GM19438 (cell line): ENCODE measurements at regions not wholly inside any gene's neighbourhood (a gene's known extent, or its start where the extent isn't known, plus 50 kb on each side); places are given as distances from the start of the nearest gene placed in this dataset.

ENCODE experiments used
- ATAC-seq: cut with Tn5 transposase; IDR thresholded peaks from one replicate; pipeline ENCODE4 v1.9.1; 2021; ENCODE audit warnings: low read depth; ENCODE audit not compliant: unreplicated experiment

DNA sequence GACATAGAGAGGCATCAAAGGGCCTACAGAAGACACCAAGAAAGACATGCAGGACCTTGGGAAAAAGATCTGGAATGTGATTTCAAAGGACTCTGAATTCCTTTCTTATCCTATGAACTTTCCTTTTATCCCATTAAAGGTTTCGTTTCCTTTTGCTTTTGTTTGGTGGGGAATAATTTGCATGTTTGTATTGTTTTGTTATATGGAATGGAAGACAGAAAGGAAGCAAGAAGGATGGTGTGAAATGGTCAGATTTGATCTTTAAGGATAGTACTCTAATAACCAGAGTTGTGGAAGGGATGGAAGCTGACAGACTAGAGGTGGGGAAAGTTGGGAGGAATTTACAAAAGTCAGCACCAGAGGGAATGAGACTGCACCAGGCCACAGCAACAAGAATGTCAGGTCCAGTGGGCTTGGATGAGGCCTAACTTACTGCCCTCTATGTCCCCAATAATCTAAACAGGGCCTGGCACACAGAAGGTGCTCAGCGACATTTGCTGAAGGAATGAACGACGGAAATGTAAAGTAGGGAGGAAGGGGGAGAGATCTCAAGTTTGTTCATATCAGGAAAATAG, 173.7 kb downstream of the FOXA2 start:
- no peak for ATAC-seq

DNA sequence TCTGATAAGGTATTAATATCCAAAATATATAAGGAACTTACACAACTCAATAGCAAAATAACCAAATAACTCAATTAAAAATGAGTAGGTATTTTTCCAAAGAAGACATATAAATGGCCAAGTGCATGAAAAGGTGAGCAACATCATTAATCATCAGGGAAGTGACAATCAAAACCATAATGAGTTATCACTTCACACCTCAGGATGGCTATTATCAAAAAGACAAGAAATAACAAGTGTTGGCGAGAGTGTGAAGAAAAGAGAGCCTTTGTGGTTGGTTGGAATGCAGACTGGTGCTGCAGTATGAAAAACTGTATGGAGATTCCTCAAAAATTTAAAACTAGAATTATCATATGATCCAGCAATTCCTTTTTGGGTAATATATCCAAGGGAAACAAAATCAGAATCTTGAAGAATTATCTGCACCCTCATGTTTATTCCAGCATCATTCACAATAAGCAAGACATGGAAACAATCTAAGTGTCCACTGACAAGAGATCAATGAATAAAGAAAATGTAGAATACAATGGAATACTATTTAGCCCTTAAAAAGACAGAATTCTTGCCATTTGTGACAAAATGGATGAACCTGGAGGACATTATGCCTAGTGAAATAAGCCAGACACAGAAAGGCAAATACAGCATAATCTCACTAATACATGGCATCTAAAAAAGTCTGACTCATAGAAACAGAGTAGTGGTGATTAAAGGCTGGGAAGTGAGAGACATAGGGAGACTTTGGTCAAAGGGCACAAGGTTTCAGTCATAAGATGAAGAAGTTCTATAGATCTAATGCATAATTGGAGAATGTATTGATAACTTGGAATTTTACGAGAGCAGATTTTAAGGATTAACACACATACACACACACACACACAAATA, 175.6 kb downstream of the FOXA2 start:
- ATAC-seq: no peak

DNA sequence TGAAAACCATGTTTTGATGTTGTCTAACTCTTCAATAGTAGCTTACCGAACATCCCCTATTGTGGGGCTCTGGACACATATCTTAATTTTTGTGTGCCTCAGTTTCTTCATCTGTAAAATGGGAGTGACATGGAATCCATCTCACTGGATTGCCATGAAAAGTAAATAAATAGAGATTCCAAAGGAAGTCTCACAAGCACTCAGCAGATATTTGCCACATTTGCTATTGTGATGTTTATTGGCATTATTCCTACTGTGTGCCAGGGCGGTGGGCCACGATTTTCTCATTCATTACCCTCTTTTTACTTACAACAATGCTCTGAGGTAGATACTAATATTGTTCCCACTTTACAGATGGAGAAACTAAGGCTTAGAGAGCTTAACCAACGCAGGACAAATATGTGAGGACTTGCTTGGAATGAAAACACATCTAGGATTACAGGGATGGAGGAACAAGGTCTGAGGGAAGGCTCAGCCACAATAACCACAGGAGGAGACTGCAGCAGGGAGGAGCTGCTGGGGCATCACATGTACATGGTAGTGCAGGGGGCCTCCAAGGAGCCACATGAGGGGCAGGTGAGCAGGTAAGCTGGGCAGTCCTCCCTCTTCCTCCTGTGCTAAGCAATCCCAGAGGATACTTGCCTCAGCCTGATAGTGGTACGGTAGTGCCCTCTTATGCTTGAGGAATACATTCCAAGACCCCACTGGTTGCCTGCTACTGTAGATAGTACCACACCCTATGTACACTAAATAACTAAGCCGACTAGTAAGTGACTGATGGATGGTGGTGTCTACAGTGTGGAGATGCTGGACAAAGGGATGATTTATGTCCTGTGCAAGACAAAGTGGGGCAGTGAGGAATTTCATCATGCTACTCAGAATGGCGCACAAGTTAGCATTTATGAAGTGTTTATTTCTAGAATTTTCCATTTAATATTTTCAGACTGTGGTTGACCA, 176.9 kb downstream of the FOXA2 start:
- ATAC-seq: no peak

DNA sequence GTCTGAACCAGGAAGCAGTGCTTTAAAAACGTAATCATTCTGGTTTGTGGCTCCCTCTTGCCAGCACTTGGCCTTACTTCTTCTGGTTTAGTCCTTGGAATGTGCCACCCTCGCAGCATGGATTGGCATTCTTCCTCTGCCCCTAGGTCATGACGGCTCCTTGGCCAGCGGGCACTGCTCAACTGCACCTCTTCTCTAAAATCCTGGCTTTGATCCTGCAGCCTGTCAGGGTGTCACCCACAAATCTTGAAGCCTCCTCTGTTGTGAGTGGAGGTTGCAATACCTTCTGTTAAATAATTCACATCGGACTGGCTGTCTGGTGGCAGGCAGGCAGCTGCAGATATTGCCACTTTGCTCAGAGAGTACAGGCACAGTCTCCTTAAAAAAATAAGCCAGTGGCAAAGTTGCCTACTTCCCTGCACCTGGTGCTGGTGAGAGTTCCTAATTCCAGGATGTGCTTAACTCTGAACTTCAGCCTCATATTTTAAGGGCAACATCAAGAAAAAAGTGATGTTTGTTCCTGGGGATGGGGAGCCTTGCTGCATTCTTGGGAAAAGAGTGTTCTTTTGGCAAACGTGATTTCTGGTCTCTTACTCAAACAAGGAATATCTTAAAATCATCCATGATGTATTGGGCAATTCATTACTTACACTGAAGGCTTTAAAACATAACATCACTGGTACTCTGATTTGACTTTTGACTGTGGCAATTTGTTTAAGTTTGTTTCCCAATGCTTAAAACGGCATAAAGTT, 179.8 kb downstream of the FOXA2 start:
- ATAC-seq: no peak

DNA sequence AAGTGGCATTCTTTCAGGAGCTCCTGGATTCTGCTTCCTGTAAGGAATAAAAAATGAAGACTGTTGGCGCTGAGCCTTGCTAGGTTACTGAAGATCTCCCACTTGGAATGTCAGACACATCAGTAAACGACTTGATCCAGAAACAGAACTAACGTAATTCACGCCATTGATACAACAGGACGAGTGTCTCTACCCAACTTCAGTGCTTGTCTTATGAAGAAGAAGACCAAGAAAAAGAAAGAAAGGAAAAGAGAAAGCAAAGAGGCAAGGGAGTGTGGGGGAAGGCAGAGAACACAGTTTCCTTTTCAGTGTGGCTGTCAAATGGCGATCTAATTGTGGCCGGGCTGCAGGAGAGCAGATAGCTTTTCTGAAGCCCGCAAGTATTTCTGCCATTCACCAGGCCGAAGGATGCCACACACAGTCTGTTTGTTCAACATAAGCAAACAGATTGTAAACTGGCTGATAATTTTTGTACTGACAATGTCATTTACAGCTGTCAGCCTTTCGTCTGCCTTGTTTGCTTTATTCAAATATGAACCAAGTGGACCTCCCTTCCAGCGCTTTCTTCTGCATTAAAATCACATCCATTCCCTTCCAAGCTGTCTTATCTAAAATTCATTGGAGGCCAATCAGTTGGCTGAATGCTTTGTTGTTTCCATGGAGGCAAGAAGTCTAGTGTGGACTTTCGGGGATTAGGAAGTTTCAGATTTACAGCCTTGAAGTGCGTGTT, 180.6 kb downstream of the FOXA2 start:
- no peak for ATAC-seq

DNA sequence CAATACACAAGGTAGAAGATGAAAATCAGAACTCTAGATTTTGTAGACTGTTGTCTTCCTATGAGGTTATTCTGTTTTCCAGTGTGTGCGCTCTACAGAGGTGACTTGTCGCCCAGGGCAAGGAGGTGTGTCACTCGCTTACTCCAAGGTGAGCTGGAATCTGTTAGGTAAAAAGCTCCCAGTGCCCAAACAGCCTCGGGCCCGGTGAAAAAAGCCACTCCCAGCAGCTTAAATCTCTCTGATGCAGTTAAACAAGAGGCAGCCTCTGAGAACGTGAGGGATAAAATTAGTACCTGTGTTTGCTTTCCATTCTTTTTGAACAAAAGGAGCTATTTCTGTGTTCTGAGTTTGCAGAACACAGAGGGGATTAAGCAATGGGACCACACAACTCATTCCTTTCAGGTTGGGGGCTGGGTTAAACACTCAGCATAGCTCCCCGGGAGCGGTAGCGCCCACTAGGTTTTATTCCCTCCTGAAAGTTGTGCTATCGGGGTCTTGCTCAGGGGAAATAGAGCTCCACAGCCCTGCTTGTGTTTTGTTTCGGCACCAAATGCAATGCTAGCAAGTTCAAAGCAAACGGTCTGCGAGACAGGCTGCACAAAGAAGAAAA, 181.2 kb downstream of the FOXA2 start:
- ATAC-seq: no peak

DNA sequence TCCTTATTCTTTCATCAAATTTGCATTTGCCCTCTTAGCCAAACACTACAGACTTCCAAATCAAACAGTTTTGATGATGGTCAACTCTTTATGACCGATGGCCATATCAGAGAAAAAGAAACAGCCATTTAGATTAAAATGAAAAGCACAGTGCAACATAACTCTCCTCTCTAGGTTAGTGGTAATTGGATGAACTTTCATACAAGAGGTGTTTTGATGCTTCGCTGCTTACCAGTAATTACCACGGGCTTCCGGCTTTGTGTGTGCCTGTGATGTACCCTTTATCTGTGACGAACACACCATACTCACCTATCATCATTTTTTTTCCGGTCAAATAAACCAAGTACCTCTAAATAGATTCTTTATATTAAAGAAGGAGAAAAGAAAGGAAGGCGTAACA, 181.8 kb downstream of the FOXA2 start:
- no peak for ATAC-seq

DNA sequence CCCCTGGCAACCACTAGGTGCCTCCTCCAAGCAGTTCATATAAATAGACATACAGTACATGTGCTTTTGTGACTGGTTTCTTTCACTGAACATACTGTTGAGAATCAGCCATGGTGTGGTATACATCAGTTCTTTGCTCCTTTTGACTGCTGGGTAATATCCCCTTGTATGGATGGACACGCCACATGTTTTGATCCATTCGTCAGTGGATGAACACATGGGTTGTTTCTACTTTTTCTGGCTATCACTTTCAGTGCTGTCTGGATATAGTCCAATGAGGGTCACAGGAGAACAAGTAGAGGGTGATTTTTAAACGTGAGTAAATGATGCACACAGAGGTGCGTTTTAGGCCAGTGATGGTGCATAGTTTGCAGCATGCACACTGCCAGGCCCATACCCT, 183.9 kb downstream of the FOXA2 start:
- ATAC-seq: no peak

DNA sequence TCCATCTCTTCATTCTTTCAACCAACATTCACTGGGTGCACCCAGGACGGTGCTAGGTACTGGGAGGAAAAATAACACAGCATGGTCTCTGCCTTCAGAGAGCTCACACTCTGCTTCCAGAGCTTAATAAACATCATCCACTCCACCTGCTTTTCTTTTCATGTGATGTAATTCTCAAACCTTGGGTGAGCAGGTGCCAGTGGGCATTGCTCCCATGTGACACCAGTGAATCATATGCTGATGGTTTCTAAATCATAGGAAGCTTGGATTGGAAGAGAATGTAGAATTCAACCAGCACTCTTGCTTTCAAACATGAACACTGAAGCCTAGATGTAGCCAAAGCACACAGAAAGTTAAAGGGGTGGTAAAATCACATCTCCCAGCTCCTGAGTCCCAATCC, 189.8 kb downstream of the FOXA2 start:
- ATAC-seq: no peak

DNA sequence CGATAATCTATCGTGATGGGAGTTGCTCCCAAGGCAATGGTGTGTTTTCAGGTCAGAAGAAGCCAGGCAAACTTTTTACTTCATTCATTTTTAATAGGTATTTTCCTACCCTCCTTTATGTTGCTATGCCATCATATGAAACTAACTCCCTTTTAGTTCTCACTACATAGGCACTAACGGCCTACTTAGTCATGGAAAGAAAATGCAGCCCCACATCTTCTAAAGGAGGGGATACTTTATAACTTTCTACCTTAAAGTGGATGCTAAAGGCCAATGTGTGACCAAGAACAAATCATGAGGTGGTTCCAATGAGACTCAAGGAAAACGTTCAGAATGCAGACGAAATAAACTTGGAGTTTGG, 193.8 kb downstream of the FOXA2 start:
- ATAC-seq: no peak

DNA sequence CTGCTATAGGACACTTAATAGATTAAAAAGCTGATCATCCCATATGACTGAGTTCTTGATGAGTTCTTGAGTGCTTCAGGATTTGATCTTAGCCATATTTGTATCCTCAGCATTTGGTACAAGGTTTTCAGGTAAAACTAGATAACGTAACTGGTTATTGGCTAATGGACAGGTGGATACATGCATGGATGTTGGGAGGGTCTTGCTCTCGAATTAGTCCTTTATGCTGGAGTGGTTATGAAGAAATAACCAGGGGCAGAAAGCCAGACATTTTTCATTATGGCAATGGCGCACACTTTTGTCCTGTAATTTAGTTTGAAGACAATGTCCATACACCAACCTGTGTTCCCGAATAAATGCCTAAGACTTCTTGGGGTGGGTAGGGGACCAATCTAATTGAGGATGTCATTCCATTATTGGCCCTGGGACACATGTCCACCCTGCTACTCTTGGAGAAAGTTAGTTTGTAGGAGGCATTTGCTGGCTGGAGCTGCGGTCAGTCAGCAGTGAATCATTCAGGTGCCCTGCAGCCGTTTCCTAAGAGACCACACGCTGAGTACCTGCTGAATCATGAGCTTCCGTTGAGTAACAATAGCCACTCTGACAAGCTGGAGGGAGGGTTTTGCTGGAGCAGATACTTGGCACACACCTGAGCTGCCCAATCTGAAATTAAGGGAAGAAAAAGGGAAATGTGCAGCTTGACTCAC, 194.4 kb downstream of the FOXA2 start:
- no peak for ATAC-seq

DNA sequence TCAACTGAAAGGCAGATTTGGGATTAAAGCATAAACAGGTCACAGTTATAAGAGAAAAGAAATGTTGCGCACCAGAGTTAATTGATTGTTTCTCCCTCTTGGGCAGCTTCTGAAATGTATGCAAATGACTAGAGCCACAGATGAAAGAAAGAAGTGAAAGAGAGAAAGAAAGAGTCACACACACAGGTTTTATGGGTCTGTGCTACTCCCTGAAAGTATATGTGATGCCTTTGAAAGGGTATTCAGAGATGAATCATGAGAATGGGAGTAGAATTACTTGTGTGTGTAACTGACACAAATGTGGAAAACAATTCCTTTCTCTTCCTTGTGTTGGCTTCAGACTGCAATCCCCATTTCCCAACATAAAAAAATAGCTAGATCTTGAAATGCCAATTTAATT, 196.9 kb downstream of the FOXA2 start:
- ATAC-seq: no peak

DNA sequence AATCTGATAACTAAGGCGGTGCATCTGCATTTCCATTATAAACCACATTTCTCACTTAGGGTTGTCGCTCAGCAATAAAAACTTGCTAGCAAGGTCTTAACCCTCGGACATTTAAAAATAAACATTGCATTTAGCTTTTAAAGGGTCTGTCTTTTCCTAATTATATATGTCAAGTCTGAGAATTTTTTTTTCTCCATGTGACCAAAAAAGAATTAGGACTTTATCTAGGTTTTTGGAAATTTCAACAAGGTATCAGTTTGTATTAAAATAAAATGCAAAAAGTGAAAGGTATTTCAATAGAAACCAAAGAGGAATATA, 198.1 kb downstream of the FOXA2 start:
- no peak for ATAC-seq

DNA sequence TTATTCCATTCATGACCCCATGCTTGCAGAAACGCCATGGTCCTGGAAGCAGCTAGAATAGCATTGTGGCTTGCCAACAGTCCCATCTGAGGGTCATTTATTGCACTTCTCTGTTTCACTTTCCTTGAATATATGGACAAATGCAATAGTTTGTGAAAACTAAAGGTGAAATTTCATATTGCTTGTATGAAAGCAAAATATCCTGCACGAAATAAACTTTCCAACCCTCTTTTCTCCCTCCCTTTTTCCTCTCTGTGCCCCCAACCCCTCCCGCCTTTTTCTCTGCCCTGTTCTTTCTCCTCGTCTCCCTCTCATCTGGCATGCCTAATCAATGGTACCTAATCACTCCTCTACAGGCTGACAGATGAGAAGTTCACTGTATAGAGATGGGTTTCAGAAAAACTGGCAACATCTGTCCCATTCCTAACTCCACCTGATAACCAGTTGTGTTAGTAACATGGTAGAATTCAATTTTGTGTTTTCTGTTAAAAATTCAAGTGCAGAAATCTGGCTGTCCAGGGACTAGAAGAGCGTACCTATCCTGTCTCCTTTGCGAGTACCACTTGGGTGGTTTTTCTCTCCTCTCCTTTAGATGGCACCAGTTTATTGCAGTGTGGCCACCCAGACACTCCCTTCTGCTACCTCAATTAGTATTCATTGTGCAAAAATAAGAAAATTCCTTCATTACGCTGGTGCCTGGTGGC, 198.6 kb downstream of the FOXA2 start:
- no peak for ATAC-seq

DNA sequence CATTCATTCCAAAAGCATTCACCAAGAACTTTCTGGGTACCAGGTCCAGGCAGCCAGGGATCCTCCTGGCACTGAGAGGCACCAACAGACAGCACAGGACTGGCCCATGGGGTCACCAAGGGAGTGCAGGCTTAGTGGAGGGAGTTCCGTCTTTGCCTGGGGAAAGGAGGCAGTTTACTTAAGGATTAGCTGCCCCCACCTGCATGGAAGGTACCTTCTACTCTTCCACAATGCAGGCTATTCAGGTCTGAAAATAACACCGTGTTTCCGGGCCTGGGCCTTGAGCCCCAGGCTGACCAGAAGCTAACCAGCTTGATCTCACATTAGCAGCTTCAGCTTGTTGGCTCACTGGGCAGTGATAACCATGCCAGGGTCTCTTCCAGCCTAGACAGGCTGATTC, 199.4 kb downstream of the FOXA2 start:
- ATAC-seq: no peak

DNA sequence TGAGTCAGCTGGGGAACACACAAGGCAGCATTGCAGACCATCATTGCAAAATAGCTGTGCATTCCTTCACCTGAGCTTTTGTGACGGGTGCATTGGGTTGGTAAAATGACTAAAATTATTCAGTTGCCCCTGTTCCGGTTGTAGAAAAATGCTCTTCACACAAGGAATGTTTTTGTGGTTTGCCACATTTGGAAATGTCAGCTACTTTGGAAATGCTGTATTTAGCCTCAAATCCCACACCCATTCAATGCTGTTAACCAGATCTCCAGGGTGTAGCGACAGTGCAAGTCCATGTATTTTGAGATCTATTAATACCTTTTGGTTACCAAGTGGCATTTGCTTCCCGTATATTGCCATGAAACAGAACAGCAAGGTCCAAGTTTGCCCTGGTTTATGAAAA, 201.2 kb downstream of the FOXA2 start:
- ATAC-seq: no peak

DNA sequence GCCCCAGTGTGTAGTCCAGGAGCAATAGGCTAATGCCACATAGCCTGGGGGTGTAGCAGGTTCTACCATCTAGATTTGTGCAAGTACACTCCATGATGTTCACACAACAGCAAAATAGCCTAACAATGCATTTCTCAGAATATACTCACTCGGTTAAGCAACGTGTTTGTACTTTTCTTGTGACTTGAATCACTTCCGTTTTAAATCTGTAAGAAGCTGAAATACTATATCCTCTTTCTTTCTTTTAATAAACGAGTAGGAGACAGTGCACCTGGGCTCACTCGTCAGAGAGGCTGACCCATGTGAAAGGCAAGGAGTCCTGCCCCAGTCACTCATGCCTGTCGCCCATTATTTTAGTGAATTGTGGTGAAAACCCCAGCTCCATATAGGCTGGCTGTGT, 201.6 kb downstream of the FOXA2 start:
- no peak for ATAC-seq

DNA sequence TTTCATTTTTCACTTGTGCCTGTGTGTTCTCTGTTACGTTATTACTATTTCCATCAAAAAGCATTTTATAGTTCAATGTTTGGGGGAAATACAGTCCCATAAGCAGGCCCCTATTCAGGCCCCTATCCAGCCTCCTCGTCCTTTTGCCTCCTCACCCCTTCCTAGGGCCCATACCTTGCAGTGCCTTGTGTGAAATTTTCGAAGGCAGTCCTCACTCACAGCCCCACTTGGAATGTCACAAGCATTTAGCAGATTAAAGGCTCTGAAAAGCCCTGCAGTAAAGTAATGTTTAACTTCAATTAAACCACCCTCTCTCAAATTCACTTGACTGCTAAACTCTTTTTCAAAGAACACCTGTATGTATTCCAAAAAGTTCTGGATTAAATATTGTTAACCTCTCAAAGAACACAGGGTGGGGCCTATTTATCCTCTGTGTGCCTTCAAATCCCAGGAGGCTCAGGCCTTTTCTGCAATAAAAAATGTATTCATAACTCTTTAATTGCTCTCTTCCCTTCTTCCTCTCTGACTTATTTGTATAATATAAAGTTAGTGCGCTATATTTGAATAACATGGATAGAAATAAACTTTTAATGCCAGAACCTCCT, 202.5 kb downstream of the FOXA2 start:
- ATAC-seq: no peak
